WERI-Rb-1 (cell line): ENCODE measurements at regions not wholly inside any gene's neighbourhood (a gene's known extent, or its start where the extent isn't known, plus 50 kb on each side); places are given as distances from the start of the nearest gene placed in this dataset.

Experiments used
- DNase-seq: peaks from one replicate; pipeline ENCODE4 v3.0.0-alpha.2; 2020
- H3K27ac ChIP-seq: fragments of 250-450 bp; sonication (Bioruptor Pico); 2 replicates; pipeline ENCODE4 v1.5.1; 2020; ENCODE audit warnings: mild to moderate bottlenecking, moderate library complexity
- H3K27me3 ChIP-seq: fragments of 250-450 bp; sonication (Bioruptor Pico); 2 replicates; pipeline ENCODE4 v1.5.1; 2021; ENCODE audit warnings: mild to moderate bottlenecking, low read depth, moderate library complexity; ENCODE audit not compliant: insufficient read depth, severe bottlenecking
- H3K36me3 ChIP-seq: fragments of 250-450 bp; sonication (Bioruptor Pico); 2 replicates; pipeline ENCODE4 v1.5.1; 2020; ENCODE audit warnings: mild to moderate bottlenecking, moderate library complexity
- H3K4me3 ChIP-seq: 2 replicates; pipeline ENCODE4 v1.5.1; 2011; ENCODE audit warnings: low read depth, mild to moderate bottlenecking, control low read depth, low read length
- H3K9me3 ChIP-seq: fragments of 250-450 bp; sonication (Bioruptor Pico); 2 replicates; pipeline ENCODE4 v1.5.1; 2021; ENCODE audit warnings: mild to moderate bottlenecking, moderate library complexity; ENCODE audit not compliant: severe bottlenecking
- CTCF ChIP-seq: IDR thresholded peaks from 2 replicates; pipeline ENCODE4 v1.5.1; 2011; ENCODE audit warnings: low read depth, mild to moderate bottlenecking, control low read depth, inconsistent platforms, low read length

GRCh38 chr1:192927496-192927895 lies 118.7 kb downstream of the RGS2 start:
- H3K36me3 ChIP-seq: no peaks in the 10 kb centered on the region

GRCh38 chr1:192929597-192929996 lies 120.8 kb downstream of the RGS2 start:
- TF ChIP-seq CTCF: no peak
- no peaks in the 10 kb centered on the region for H3K36me3 ChIP-seq
- H3K4me3 ChIP-seq: no peak overlapping the region
- no peak for DNase-seq
- H3K27ac ChIP-seq: no peak overlapping the region
- H3K9me3 ChIP-seq: no peaks in the 10 kb centered on the region
- H3K27me3 ChIP-seq: no peaks in the 10 kb centered on the region

More at GRCh38 chr1:192927496-192927895, 118.7 kb downstream of the RGS2 start:
- no peak for TF ChIP-seq CTCF
- H3K9me3 ChIP-seq: no peaks in the 10 kb centered on the region
- no peak for DNase-seq
- no peaks in the 10 kb centered on the region for H3K27me3 ChIP-seq
- no peak overlapping the region for H3K4me3 ChIP-seq
- H3K27ac ChIP-seq: no peak overlapping the region

- Histone ChIP-seq H3K9me3 (no peaks in the 10 kb centered on the region), H3K4me3 (no peak overlapping the region), H3K27me3 (no peaks in the 10 kb centered on the region), H3K27ac (no peak overlapping the region), H3K36me3 (no peaks in the 10 kb centered on the region)
- DNase-seq: no peak
- TF ChIP-seq CTCF: no peak
These were observed 124.9 kb downstream of the RGS2 start for GRCh38 chr1:192933744-192934143.

GRCh38 chr1:192936313-192937018 lies 122.7 kb downstream of the UCHL5 start:
- no peak for TF ChIP-seq CTCF
- DNase-seq: no peak
- H3K4me3 ChIP-seq: no peak overlapping the region
- no peaks in the 10 kb centered on the region for H3K9me3 ChIP-seq
- no peaks in the 10 kb centered on the region for H3K27me3 ChIP-seq
- no peak overlapping the region for H3K27ac ChIP-seq
- H3K36me3 ChIP-seq: no peaks in the 10 kb centered on the region

GRCh38 chr1:192937128-192937527 lies 122.0 kb downstream of the UCHL5 start:
- Histone ChIP-seq H3K27me3 (no peaks in the 10 kb centered on the region), H3K4me3 (no peak overlapping the region), H3K27ac (no peak overlapping the region), H3K36me3 (no peaks in the 10 kb centered on the region), H3K9me3 (no peaks in the 10 kb centered on the region)
- TF ChIP-seq CTCF: no peak
- no peak for DNase-seq

GRCh38 chr1:192939440-192939839 lies 119.7 kb downstream of the UCHL5 start:
- Histone ChIP-seq H3K4me3 (no peak overlapping the region), H3K9me3 (no peaks in the 10 kb centered on the region), H3K36me3 (no peaks in the 10 kb centered on the region), H3K27me3 (no peaks in the 10 kb centered on the region), H3K27ac (no peak overlapping the region)
- peak; percentile 12 for DNase-seq
- TF ChIP-seq CTCF: no peak
